ENCODE measurements at regions not wholly inside any gene's neighbourhood (a gene's known extent, or its start where the extent isn't known, plus 50 kb on each side); places are given as distances from the start of the nearest gene placed in this dataset.

GRCh38 chr16:61332461-61332860, 703.8 kb downstream of the CDH8 start:
- 67 to 74% (median 71%) methylated on average over 2 of the region's 2 CpGs for WGBS, 5 donors
- Histone ChIP-seq H3K36me3 (no peaks in the 10 kb centered on the region), H3K9me3 (no peaks in the 10 kb centered on the region), H3K4me1 (no peaks in the 10 kb centered on the region), H3K27ac (no peak overlapping the region), H3K27me3 (replicated peaks in 1 of 7) (no peaks in the 10 kb centered on the region), H3K4me3 (no peak overlapping the region)
- no peak for DNase-seq
- intact Hi-C loops (cut with DNase I; ENCODE audit: low total_unique reads): no loop called here
- TF ChIP-seq, protein P1, sequence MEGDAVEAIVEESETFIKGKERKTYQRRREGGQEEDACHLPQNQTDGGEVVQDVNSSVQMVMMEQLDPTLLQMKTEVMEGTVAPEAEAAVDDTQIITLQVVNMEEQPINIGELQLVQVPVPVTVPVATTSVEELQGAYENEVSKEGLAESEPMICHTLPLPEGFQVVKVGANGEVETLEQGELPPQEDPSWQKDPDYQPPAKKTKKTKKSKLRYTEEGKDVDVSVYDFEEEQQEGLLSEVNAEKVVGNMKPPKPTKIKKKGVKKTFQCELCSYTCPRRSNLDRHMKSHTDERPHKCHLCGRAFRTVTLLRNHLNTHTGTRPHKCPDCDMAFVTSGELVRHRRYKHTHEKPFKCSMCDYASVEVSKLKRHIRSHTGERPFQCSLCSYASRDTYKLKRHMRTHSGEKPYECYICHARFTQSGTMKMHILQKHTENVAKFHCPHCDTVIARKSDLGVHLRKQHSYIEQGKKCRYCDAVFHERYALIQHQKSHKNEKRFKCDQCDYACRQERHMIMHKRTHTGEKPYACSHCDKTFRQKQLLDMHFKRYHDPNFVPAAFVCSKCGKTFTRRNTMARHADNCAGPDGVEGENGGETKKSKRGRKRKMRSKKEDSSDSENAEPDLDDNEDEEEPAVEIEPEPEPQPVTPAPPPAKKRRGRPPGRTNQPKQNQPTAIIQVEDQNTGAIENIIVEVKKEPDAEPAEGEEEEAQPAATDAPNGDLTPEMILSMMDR (IDR thresholded peaks at IDR 0.05 in 8 of 11, conservative IDR thresholded peaks at IDR 0.05 in 3 of 11): no peak
- TF ChIP-seq POLR2A (IDR thresholded peaks at IDR 0.05) (no peak), POLR2AphosphoS5 (IDR thresholded peaks at IDR 0.05) (no peak)

DNA sequence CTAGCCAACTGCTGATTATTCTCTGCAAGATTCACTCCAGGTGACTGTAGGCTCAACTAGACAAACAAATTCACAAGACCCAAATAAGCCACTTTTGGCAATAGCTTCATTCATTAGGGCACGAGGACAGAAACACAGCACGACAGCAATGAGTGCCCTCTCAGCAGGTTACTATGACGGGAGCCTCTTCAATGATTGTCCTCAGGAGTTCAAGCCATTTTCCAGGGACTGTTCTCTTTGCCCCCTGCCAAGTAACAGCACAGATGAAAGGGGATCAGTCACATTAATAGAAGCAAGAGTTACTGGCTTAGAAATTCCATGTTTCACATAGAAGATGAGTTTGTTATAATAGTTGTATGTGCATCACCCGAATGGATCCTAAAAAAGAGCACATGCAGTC, 712.2 kb downstream of the CDH8 start:
- no peak for DNase-seq
- 79 to 90% (median 85%) methylated on average over 4 of the region's 4 CpGs for WGBS, 5 donors
- no peaks in the 10 kb centered on the region for H3K4me1 ChIP-seq
- H3K9me3 ChIP-seq: peaks cover 0 to 14% (median 2%) of the 10 kb centered on the region in 8 donors
- H3K27ac ChIP-seq: no peak overlapping the region
- TF ChIP-seq POLR2AphosphoS5 (IDR thresholded peaks at IDR 0.05) (no peak), POLR2A (IDR thresholded peaks at IDR 0.05) (no peak)
- TF ChIP-seq, protein P1 (IDR thresholded peaks at IDR 0.05 in 8 of 11, conservative IDR thresholded peaks at IDR 0.05 in 3 of 11): no peak
- no peaks in the 10 kb centered on the region for H3K36me3 ChIP-seq
- intact Hi-C loops (cut with DNase I; ENCODE audit: low total_unique reads): no loop called here
- H3K27me3 ChIP-seq (replicated peaks in 1 of 7): no peaks in the 10 kb centered on the region
- H3K4me3 ChIP-seq: no peak overlapping the region

GRCh38 chr16:61323456-61323855, 712.8 kb downstream of the CDH8 start:
- 75 to 82% (median 80%) methylated on average over 6 of the region's 6 CpGs for WGBS, 5 donors
- Histone ChIP-seq H3K4me1 (no peaks in the 10 kb centered on the region), H3K27me3 (replicated peaks in 1 of 7) (no peaks in the 10 kb centered on the region), H3K27ac (no peak overlapping the region), H3K4me3 (no peak overlapping the region), H3K36me3 (no peaks in the 10 kb centered on the region), H3K9me3 (peaks cover 0 to 16% (median 2%) of the 10 kb centered on the region in 8 donors)
- intact Hi-C loops (cut with DNase I; ENCODE audit: low total_unique reads): no loop called here
- DNase-seq: no peak
- TF ChIP-seq POLR2A (IDR thresholded peaks at IDR 0.05) (no peak), POLR2AphosphoS5 (IDR thresholded peaks at IDR 0.05) (no peak)
- TF ChIP-seq, protein P1 (IDR thresholded peaks at IDR 0.05 in 8 of 11, conservative IDR thresholded peaks at IDR 0.05 in 3 of 11): no peak

- TF ChIP-seq, protein P1 (IDR thresholded peaks at IDR 0.05 in 8 of 11, conservative IDR thresholded peaks at IDR 0.05 in 3 of 11): no peak
- TF ChIP-seq POLR2A (IDR thresholded peaks at IDR 0.05): no peak
- TF ChIP-seq POLR2AphosphoS5 (IDR thresholded peaks at IDR 0.05): no peak
- H3K4me1 ChIP-seq: no peaks in the 10 kb centered on the region
- H3K36me3 ChIP-seq: no peaks in the 10 kb centered on the region
- H3K9me3 ChIP-seq: peaks cover 0 to 33% (median 17%) of the 10 kb centered on the region in 8 donors
- no peak overlapping the region for H3K4me3 ChIP-seq
- no peaks in the 10 kb centered on the region for H3K27me3 ChIP-seq (replicated peaks in 1 of 7)
- intact Hi-C loops (cut with DNase I; ENCODE audit: low total_unique reads): no loop called here
- no peak overlapping the region for H3K27ac ChIP-seq
- WGBS, 5 donors: 64 to 78% (median 72%) methylated on average over 1 of the region's 1 CpG
- no peak for DNase-seq
Measured at GRCh38 chr16:61320791-61321190, 715.4 kb downstream of the CDH8 start.
